Mesothelial cell of epicardium (in vitro differentiated cells): ENCODE measurements at regions not wholly inside any gene's neighbourhood (a gene's known extent, or its start where the extent isn't known, plus 50 kb on each side); places are given as distances from the start of the nearest gene placed in this dataset.
A peak's percentile ranks its signal among the peaks of the same experiment; 100 is the strongest.

Source experiments
- DNase-seq, 2 experiments: peaks; one replicate each; pipeline ENCODE4 v3.0.0; 2021; ENCODE audit warnings: low spot score in 2 of 2; ENCODE audit not compliant: unreplicated experiment in 2 of 2
- H3K27ac Mint-ChIP-seq: 2 replicates; pipeline ENCODE4 v1.8.0; 2021; ENCODE audit warnings: mixed read lengths
- H3K27me3 Mint-ChIP-seq: 2 replicates; pipeline ENCODE4 v1.8.0; 2021; ENCODE audit warnings: low read depth, mixed read lengths
- H3K36me3 Mint-ChIP-seq: 2 replicates; pipeline ENCODE4 v1.8.0; 2021; ENCODE audit warnings: mixed read lengths
- H3K4me1 Mint-ChIP-seq: 2 replicates; pipeline ENCODE4 v1.8.0; 2021; ENCODE audit warnings: mixed read lengths
- H3K4me3 Mint-ChIP-seq: 2 replicates; pipeline ENCODE4 v1.8.0; 2021; ENCODE audit warnings: mild to moderate bottlenecking, moderate library complexity, mixed read lengths
- H3K9me3 Mint-ChIP-seq: 2 replicates; pipeline ENCODE4 v1.8.0; 2021; ENCODE audit warnings: mixed read lengths
- CTCF ChIP-seq: fragments of 200-600 bp; sonication (generic); IDR thresholded peaks from one replicate; pipeline ENCODE4 v1.5.0; 2021; ENCODE audit warnings: antibody characterized with exemption; ENCODE audit not compliant: unreplicated experiment

DNA sequence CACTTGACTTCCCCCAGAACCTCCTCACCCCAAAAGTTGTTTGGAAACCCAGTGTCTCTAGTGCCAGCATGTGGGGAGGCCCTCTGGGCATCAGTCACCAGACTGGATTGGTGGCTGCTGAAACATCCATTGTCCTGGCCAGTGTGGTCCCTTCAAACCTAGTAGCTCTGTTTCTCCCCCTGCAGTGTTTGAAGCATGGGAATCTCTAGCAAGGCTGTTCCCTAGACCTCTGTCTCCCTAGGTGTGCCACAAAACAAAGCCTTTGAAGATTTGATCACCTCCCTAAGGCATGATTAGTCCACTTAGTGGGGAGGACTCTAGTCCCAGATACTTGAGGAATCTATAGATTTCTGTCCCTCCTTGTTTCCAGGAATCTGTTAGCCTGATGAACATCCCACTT lies 60.3 kb downstream of the ARF6 start:
- H3K27ac Mint-ChIP-seq = no peak overlapping the region
- no peaks in the 10 kb centered on the region for H3K36me3 Mint-ChIP-seq
- no peak for TF ChIP-seq CTCF
- H3K9me3 Mint-ChIP-seq = no peaks in the 10 kb centered on the region
- no peak for DNase-seq
- H3K27me3 Mint-ChIP-seq = no peaks in the 10 kb centered on the region
- H3K4me1 Mint-ChIP-seq = peaks cover 4% of the 10 kb centered on the region
- no peak overlapping the region for H3K4me3 Mint-ChIP-seq

- H3K4me1 Mint-ChIP-seq = peaks cover 3% of the 10 kb centered on the region
- no peak overlapping the region for H3K27ac Mint-ChIP-seq
- no peaks in the 10 kb centered on the region for H3K9me3 Mint-ChIP-seq
- no peak overlapping the region for H3K4me3 Mint-ChIP-seq
- no peaks in the 10 kb centered on the region for H3K27me3 Mint-ChIP-seq
- H3K36me3 Mint-ChIP-seq = no peaks in the 10 kb centered on the region
- TF ChIP-seq CTCF = no peak
- DNase-seq = no peak
Observed at GRCh38 chr14:49954171-49954631, 61.3 kb downstream of the ARF6 start.

- no peak for DNase-seq
- no peaks in the 10 kb centered on the region for H3K36me3 Mint-ChIP-seq
- no peaks in the 10 kb centered on the region for H3K9me3 Mint-ChIP-seq
- peaks cover 7% of the 10 kb centered on the region for H3K4me1 Mint-ChIP-seq
- no peak for TF ChIP-seq CTCF
- H3K27me3 Mint-ChIP-seq = no peaks in the 10 kb centered on the region
- no peak overlapping the region for H3K4me3 Mint-ChIP-seq
- no peak overlapping the region for H3K27ac Mint-ChIP-seq
Observed at GRCh38 chr14:49955024-49955423, 62.1 kb downstream of the ARF6 start.

GRCh38 chr14:49957089-49957852 lies 64.4 kb downstream of the ARF6 start:
- Mint-ChIP-seq H3K36me3 (no peaks in the 10 kb centered on the region), H3K27me3 (no peaks in the 10 kb centered on the region), H3K4me1 (peaks cover 27% of the 10 kb centered on the region), H3K27ac (no peak overlapping the region), H3K4me3 (no peak overlapping the region), H3K9me3 (no peaks in the 10 kb centered on the region)
- DNase-seq = no peak
- TF ChIP-seq CTCF = no peak

GRCh38 chr14:49959822-49960408 lies 67.0 kb downstream of the ARF6 start:
- Mint-ChIP-seq H3K27ac (peak overlapping the region; percentile 87), H3K36me3 (no peaks in the 10 kb centered on the region), H3K4me3 (peak overlapping the region; percentile 6), H3K4me1 (peaks cover 36% of the 10 kb centered on the region), H3K9me3 (no peaks in the 10 kb centered on the region), H3K27me3 (no peaks in the 10 kb centered on the region)
- no peak for DNase-seq
- TF ChIP-seq CTCF = no peak
